HL-60 (cell line): ENCODE measurements at regions not wholly inside any gene's neighbourhood (a gene's known extent, or its start where the extent isn't known, plus 50 kb on each side); places are given as distances from the start of the nearest gene placed in this dataset.

Experiments used
- DNase-seq, 2 experiments: peaks; one replicate each; pipeline ENCODE4 v3.0.0-alpha.2; 2010 to 2020; ENCODE audit warnings: low read depth in 1 of 2, low spot score in 1 of 2
- H3K27ac ChIP-seq: fragments of 250-450 bp; sonication (Bioruptor Pico); replicated peaks from 2 replicates; pipeline ENCODE4 v1.5.1; 2020; ENCODE audit warnings: mild to moderate bottlenecking, moderate library complexity
- H3K27me3 ChIP-seq: fragments of 250-450 bp; sonication (Bioruptor Pico); 2 replicates; pipeline ENCODE4 v1.5.1; 2021; ENCODE audit warnings: mild to moderate bottlenecking, moderate library complexity; ENCODE audit not compliant: insufficient read depth, poor library complexity, severe bottlenecking
- H3K4me3 ChIP-seq: replicated peaks from 2 replicates; pipeline ENCODE4 v1.5.1; 2011; ENCODE audit warnings: mild to moderate bottlenecking, control low read depth, low read length; ENCODE audit not compliant: insufficient read depth
- CTCF ChIP-seq: IDR thresholded peaks from one replicate; pipeline ENCODE4 v1.5.1; 2011; ENCODE audit warnings: low read length, control low read depth, inconsistent platforms; ENCODE audit not compliant: insufficient read depth
- GABPA ChIP-seq: IDR thresholded peaks from 2 replicates; pipeline ENCODE4 v1.6.1; 2012; ENCODE audit warnings: low read depth
- POLR2AphosphoS5 ChIP-seq: IDR thresholded peaks from 2 replicates; pipeline ENCODE4 v1.6.1; 2012; ENCODE audit warnings: low read depth
- SPI1 ChIP-seq: IDR thresholded peaks from 2 replicates; pipeline ENCODE4 v1.6.1; 2012; ENCODE audit warnings: low read depth, mild to moderate bottlenecking, borderline replicate concordance
- TF ChIP-seq, protein P1 (sequence below): IDR thresholded peaks from 2 replicates; pipeline ENCODE4 v1.6.1; 2012; ENCODE audit warnings: low read depth; ENCODE audit not compliant: insufficient replicate concordance

DNA sequence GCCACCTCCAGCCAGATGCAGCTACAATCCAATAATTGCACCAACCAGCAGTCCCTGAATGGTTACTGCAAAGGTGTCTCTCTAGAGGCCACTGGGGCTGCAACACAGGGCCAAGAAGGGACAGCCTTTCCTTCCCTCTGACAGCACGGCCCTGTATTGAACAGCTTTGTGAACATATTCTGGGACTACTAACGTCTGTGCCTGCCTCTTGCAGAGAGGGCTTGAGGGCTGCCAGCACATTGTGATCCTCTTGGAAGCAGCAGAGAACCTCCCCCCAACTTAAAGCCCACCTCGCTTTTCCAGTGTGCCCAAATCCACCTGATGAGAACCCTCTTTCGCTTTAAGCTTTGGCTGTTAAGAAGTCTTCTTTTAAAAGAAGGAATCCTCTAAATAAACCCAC is 415.9 kb downstream of the RPS24 start:
- no peak overlapping the region for H3K4me3 ChIP-seq
- no peak for DNase-seq
- no peak overlapping the region for H3K27ac ChIP-seq
- TF ChIP-seq SPI1 (no peak), POLR2AphosphoS5 (no peak), CTCF (no peak), GABPA (no peak)
- TF ChIP-seq, protein P1, sequence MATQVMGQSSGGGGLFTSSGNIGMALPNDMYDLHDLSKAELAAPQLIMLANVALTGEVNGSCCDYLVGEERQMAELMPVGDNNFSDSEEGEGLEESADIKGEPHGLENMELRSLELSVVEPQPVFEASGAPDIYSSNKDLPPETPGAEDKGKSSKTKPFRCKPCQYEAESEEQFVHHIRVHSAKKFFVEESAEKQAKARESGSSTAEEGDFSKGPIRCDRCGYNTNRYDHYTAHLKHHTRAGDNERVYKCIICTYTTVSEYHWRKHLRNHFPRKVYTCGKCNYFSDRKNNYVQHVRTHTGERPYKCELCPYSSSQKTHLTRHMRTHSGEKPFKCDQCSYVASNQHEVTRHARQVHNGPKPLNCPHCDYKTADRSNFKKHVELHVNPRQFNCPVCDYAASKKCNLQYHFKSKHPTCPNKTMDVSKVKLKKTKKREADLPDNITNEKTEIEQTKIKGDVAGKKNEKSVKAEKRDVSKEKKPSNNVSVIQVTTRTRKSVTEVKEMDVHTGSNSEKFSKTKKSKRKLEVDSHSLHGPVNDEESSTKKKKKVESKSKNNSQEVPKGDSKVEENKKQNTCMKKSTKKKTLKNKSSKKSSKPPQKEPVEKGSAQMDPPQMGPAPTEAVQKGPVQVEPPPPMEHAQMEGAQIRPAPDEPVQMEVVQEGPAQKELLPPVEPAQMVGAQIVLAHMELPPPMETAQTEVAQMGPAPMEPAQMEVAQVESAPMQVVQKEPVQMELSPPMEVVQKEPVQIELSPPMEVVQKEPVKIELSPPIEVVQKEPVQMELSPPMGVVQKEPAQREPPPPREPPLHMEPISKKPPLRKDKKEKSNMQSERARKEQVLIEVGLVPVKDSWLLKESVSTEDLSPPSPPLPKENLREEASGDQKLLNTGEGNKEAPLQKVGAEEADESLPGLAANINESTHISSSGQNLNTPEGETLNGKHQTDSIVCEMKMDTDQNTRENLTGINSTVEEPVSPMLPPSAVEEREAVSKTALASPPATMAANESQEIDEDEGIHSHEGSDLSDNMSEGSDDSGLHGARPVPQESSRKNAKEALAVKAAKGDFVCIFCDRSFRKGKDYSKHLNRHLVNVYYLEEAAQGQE, result no peak
- no peaks in the 10 kb centered on the region for H3K27me3 ChIP-seq

DNA sequence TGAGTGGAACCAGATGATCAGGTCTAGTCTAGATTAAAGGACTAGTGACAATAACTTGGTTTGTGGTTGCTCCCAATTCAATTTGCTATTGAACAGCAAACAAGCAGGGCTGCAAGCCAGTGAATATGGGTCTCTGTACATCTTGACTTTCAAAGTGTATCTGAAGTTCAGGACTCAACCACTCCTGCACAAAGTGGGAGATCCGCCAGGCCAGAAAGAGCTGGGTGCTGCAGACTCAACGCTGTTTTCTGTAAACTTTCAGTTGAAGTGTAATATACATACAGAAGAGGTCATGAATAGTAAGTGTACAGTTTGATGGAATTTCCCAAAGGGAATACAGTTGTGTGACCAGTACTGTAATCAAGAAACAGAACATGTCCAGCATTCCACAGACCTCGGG is 416.6 kb downstream of the RPS24 start:
- no peak for DNase-seq
- Histone ChIP-seq H3K4me3 (no peak overlapping the region), H3K27me3 (no peaks in the 10 kb centered on the region), H3K27ac (no peak overlapping the region)
- TF ChIP-seq CTCF (no peak), SPI1 (no peak), GABPA (no peak), POLR2AphosphoS5 (no peak)
- TF ChIP-seq, protein P1, result no peak

- Histone ChIP-seq H3K27ac (no peak overlapping the region), H3K4me3 (no peak overlapping the region), H3K27me3 (no peaks in the 10 kb centered on the region)
- TF ChIP-seq, protein P1, result no peak
- TF ChIP-seq POLR2AphosphoS5, result no peak
- TF ChIP-seq GABPA, result no peak
- DNase-seq, result no peak
These were observed 417.3 kb downstream of the RPS24 start for GRCh38 chr10:78450807-78451485.
